Stimulated activated CD4-positive, alpha-beta T cell treated with anti-CD3 and anti-CD28 coated beads, Interleukin-2, amount 100 ng/mL, for 4 hours (primary cell): ENCODE measurements at regions not wholly inside any gene's neighbourhood (a gene's known extent, or its start where the extent isn't known, plus 50 kb on each side); places are given as distances from the start of the nearest gene placed in this dataset.

Experiments
- DNase-seq: peaks from one replicate; pipeline ENCODE4 v3.0.0-alpha.2; 2020; ENCODE audit warnings: low read depth

GRCh38 chr5:167754501-167755021 is 536.9 kb upstream of the WWC1 start:
- no peak for DNase-seq

GRCh38 chr5:167755420-167755819 is 536.0 kb upstream of the WWC1 start:
- DNase-seq = no peak

- DNase-seq = no peak
Observed at GRCh38 chr5:167759057-167759821, 532.2 kb upstream of the WWC1 start.

- DNase-seq = no peak
Observed at GRCh38 chr5:167763772-167764171, 527.7 kb upstream of the WWC1 start.

GRCh38 chr5:167764641-167765289 is 526.7 kb upstream of the WWC1 start:
- DNase-seq = no peak

- no peak for DNase-seq
Observed at GRCh38 chr5:167765352-167765751, 526.1 kb upstream of the WWC1 start.

GRCh38 chr5:167766957-167767356 is 524.5 kb upstream of the WWC1 start:
- DNase-seq = no peak

GRCh38 chr5:167767795-167768194 is 523.6 kb upstream of the WWC1 start:
- DNase-seq = no peak

- DNase-seq = no peak
Observed at GRCh38 chr5:167769846-167770413, 521.5 kb upstream of the WWC1 start.

GRCh38 chr5:167770461-167770860 is 521.0 kb upstream of the WWC1 start:
- no peak for DNase-seq

- DNase-seq = no peak
Observed at GRCh38 chr5:167771571-167771970, 519.9 kb upstream of the WWC1 start.

GRCh38 chr5:167773668-167774301 is 517.7 kb upstream of the WWC1 start:
- no peak for DNase-seq

GRCh38 chr5:167777746-167778145 is 513.7 kb upstream of the WWC1 start:
- no peak for DNase-seq

- no peak for DNase-seq
Observed at GRCh38 chr5:167778228-167778627, 513.2 kb upstream of the WWC1 start.

- no peak for DNase-seq
Observed at GRCh38 chr5:167779644-167780043, 511.8 kb upstream of the WWC1 start.

GRCh38 chr5:167780177-167780576 is 511.3 kb upstream of the WWC1 start:
- DNase-seq = no peak

GRCh38 chr5:167783145-167783817 is 508.2 kb upstream of the WWC1 start:
- DNase-seq = no peak

GRCh38 chr5:167785106-167785505 is 506.3 kb upstream of the WWC1 start:
- DNase-seq = no peak

GRCh38 chr5:167785901-167786300 is 505.5 kb upstream of the WWC1 start:
- DNase-seq = no peak

- no peak for DNase-seq
Observed at GRCh38 chr5:167786871-167787578, 504.4 kb upstream of the WWC1 start.

- DNase-seq = no peak
Observed at GRCh38 chr5:167790045-167790444, 501.4 kb upstream of the WWC1 start.
